Pons (tissue), 1 donor: ENCODE measurements at regions not wholly inside any gene's neighbourhood (a gene's known extent, or its start where the extent isn't known, plus 50 kb on each side); places are given as distances from the start of the nearest gene placed in this dataset.

Source experiments
- DNase-seq: peaks from one replicate; pipeline ENCODE4 v3.0.0-alpha.2; 2016; ENCODE audit warnings: low spot score

- DNase-seq: no peak
Measured at GRCh38 chr10:117868151-117868550, 178.6 kb downstream of the RAB11FIP2 start.

- no peak for DNase-seq
Measured at GRCh38 chr10:117875793-117876192, 170.9 kb downstream of the RAB11FIP2 start.

GRCh38 chr10:117876210-117876609, 170.5 kb downstream of the RAB11FIP2 start:
- DNase-seq: no peak

GRCh38 chr10:117878626-117879025, 168.1 kb downstream of the RAB11FIP2 start:
- DNase-seq: no peak

GRCh38 chr10:117884093-117884492, 162.6 kb downstream of the RAB11FIP2 start:
- DNase-seq: no peak

GRCh38 chr10:117884592-117884991, 162.1 kb downstream of the RAB11FIP2 start:
- no peak for DNase-seq

GRCh38 chr10:117885206-117885829, 161.4 kb downstream of the RAB11FIP2 start:
- DNase-seq: no peak

GRCh38 chr10:117886766-117887165, 160.0 kb downstream of the RAB11FIP2 start:
- DNase-seq: no peak

- no peak for DNase-seq
Measured at GRCh38 chr10:117889664-117890063, 157.1 kb downstream of the RAB11FIP2 start.

- no peak for DNase-seq
Measured at GRCh38 chr10:117892681-117893220, 154.0 kb downstream of the RAB11FIP2 start.

- DNase-seq: no peak
Measured at GRCh38 chr10:117894339-117894738, 152.4 kb downstream of the RAB11FIP2 start.

GRCh38 chr10:117896517-117896916, 150.2 kb downstream of the RAB11FIP2 start:
- DNase-seq: no peak

- DNase-seq: no peak
Measured at GRCh38 chr10:117899181-117899683, 147.5 kb downstream of the RAB11FIP2 start.

GRCh38 chr10:117900280-117900679, 146.5 kb downstream of the RAB11FIP2 start:
- DNase-seq: no peak

- no peak for DNase-seq
Measured at GRCh38 chr10:117903854-117904253, 142.9 kb downstream of the RAB11FIP2 start.

GRCh38 chr10:117905404-117905803, 141.3 kb downstream of the RAB11FIP2 start:
- DNase-seq: no peak

GRCh38 chr10:117911684-117912083, 135.1 kb downstream of the RAB11FIP2 start:
- no peak for DNase-seq

GRCh38 chr10:117914334-117914733, 132.4 kb downstream of the RAB11FIP2 start:
- no peak for DNase-seq

GRCh38 chr10:117920956-117921355, 125.8 kb downstream of the RAB11FIP2 start:
- DNase-seq: no peak

- DNase-seq: no peak
Measured at GRCh38 chr10:117921421-117921820, 125.3 kb downstream of the RAB11FIP2 start.

GRCh38 chr10:117924820-117925219, 121.9 kb downstream of the RAB11FIP2 start:
- DNase-seq: no peak

GRCh38 chr10:117925369-117925768, 121.4 kb downstream of the RAB11FIP2 start:
- DNase-seq: no peak

GRCh38 chr10:117926491-117926890, 120.2 kb downstream of the RAB11FIP2 start:
- no peak for DNase-seq

- no peak for DNase-seq
Measured at GRCh38 chr10:117927332-117927731, 119.4 kb downstream of the RAB11FIP2 start.
